H1 (cell line): ENCODE measurements at regions not wholly inside any gene's neighbourhood (a gene's known extent, or its start where the extent isn't known, plus 50 kb on each side); places are given as distances from the start of the nearest gene placed in this dataset.

Source experiments
- GABPA ChIP-seq: IDR thresholded peaks from 2 replicates; pipeline ENCODE4 v1.6.1; 2011; ENCODE audit warnings: mild to moderate bottlenecking, low read length, moderate library complexity, borderline replicate concordance; ENCODE audit not compliant: insufficient read depth
- KDM1A ChIP-seq: fragments of 200-600, 300-600 bp; sonication (generic); IDR thresholded peaks from 2 replicates; pipeline ENCODE4 v1.7.1; 2016; ENCODE audit warnings: mild to moderate bottlenecking, low read length, borderline replicate concordance
- TBP ChIP-seq: IDR thresholded peaks from 2 replicates; pipeline ENCODE4 v1.6.1; 2011; ENCODE audit warnings: low read depth, low read length, improper control_type of control experiment
- TF ChIP-seq, protein P1 (sequence below): fragments of 300-600 bp; sonication (generic); IDR thresholded peaks from 2 replicates; pipeline ENCODE4 v1.7.1; 2012; ENCODE audit warnings: low read length, moderate library complexity, mild to moderate bottlenecking, inconsistent platforms; ENCODE audit not compliant: insufficient replicate concordance
- TF ChIP-seq, protein P2 (sequence below): IDR thresholded peaks from 2 replicates; pipeline ENCODE4 v1.6.1; 2012; ENCODE audit warnings: inconsistent platforms

DNA sequence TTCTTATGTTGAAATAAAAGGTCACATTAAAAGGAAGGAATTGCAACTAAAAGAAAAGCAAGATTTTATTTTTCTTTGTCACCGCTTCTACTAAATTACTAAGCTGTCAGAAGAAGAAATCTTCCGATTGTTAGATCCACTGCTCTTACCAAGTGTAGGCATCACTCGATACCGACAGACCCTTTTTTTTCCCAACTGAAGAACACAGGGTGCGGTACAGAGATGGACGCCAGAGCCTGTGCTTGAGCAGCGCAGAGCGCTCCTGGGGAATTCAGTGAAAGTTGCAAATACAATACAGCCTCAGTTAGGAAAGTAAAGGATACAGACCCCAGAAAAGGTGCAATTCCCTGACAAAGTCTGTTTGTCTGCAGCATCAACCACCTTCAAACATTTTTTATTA lies 94.9 kb upstream of the WDR17 start (continued):
- TF ChIP-seq, protein P1, sequence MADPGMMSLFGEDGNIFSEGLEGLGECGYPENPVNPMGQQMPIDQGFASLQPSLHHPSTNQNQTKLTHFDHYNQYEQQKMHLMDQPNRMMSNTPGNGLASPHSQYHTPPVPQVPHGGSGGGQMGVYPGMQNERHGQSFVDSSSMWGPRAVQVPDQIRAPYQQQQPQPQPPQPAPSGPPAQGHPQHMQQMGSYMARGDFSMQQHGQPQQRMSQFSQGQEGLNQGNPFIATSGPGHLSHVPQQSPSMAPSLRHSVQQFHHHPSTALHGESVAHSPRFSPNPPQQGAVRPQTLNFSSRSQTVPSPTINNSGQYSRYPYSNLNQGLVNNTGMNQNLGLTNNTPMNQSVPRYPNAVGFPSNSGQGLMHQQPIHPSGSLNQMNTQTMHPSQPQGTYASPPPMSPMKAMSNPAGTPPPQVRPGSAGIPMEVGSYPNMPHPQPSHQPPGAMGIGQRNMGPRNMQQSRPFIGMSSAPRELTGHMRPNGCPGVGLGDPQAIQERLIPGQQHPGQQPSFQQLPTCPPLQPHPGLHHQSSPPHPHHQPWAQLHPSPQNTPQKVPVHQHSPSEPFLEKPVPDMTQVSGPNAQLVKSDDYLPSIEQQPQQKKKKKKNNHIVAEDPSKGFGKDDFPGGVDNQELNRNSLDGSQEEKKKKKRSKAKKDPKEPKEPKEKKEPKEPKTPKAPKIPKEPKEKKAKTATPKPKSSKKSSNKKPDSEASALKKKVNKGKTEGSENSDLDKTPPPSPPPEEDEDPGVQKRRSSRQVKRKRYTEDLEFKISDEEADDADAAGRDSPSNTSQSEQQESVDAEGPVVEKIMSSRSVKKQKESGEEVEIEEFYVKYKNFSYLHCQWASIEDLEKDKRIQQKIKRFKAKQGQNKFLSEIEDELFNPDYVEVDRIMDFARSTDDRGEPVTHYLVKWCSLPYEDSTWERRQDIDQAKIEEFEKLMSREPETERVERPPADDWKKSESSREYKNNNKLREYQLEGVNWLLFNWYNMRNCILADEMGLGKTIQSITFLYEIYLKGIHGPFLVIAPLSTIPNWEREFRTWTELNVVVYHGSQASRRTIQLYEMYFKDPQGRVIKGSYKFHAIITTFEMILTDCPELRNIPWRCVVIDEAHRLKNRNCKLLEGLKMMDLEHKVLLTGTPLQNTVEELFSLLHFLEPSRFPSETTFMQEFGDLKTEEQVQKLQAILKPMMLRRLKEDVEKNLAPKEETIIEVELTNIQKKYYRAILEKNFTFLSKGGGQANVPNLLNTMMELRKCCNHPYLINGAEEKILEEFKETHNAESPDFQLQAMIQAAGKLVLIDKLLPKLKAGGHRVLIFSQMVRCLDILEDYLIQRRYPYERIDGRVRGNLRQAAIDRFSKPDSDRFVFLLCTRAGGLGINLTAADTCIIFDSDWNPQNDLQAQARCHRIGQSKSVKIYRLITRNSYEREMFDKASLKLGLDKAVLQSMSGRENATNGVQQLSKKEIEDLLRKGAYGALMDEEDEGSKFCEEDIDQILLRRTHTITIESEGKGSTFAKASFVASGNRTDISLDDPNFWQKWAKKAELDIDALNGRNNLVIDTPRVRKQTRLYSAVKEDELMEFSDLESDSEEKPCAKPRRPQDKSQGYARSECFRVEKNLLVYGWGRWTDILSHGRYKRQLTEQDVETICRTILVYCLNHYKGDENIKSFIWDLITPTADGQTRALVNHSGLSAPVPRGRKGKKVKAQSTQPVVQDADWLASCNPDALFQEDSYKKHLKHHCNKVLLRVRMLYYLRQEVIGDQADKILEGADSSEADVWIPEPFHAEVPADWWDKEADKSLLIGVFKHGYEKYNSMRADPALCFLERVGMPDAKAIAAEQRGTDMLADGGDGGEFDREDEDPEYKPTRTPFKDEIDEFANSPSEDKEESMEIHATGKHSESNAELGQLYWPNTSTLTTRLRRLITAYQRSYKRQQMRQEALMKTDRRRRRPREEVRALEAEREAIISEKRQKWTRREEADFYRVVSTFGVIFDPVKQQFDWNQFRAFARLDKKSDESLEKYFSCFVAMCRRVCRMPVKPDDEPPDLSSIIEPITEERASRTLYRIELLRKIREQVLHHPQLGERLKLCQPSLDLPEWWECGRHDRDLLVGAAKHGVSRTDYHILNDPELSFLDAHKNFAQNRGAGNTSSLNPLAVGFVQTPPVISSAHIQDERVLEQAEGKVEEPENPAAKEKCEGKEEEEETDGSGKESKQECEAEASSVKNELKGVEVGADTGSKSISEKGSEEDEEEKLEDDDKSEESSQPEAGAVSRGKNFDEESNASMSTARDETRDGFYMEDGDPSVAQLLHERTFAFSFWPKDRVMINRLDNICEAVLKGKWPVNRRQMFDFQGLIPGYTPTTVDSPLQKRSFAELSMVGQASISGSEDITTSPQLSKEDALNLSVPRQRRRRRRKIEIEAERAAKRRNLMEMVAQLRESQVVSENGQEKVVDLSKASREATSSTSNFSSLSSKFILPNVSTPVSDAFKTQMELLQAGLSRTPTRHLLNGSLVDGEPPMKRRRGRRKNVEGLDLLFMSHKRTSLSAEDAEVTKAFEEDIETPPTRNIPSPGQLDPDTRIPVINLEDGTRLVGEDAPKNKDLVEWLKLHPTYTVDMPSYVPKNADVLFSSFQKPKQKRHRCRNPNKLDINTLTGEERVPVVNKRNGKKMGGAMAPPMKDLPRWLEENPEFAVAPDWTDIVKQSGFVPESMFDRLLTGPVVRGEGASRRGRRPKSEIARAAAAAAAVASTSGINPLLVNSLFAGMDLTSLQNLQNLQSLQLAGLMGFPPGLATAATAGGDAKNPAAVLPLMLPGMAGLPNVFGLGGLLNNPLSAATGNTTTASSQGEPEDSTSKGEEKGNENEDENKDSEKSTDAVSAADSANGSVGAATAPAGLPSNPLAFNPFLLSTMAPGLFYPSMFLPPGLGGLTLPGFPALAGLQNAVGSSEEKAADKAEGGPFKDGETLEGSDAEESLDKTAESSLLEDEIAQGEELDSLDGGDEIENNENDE: no peak
- no peak for TF ChIP-seq TBP
- TF ChIP-seq, protein P2, sequence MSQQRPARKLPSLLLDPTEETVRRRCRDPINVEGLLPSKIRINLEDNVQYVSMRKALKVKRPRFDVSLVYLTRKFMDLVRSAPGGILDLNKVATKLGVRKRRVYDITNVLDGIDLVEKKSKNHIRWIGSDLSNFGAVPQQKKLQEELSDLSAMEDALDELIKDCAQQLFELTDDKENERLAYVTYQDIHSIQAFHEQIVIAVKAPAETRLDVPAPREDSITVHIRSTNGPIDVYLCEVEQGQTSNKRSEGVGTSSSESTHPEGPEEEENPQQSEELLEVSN: no peak
- TF ChIP-seq GABPA: no peak
- TF ChIP-seq KDM1A: no peak
